ENCODE measurements at regions not wholly inside any gene's neighbourhood (a gene's known extent, or its start where the extent isn't known, plus 50 kb on each side); places are given as distances from the start of the nearest gene placed in this dataset.

DNA sequence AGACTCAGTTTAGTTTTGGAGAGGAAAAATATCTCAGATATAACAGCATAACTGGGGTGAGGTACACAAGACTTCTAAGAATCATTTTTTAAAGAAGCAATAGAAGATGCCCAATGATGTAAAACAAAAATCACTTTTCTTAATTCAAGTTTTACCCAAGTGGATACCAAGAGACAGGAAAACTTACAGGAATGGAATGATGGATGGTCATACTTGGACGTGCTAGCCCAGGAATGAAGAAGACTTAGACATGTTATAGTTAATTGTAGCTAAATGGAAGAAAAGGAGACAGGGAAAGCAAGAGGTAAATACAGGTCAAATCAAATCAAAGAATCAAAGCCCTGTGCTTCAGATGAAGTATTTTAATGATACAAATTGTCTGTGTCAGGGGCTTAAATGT lies 312.7 kb upstream of the KCNJ16 start:
- no peaks in the 10 kb centered on the region for H3K27me3 ChIP-seq
- intact Hi-C loops (cut with DNase I) = no loop called here
- no peaks in the 10 kb centered on the region for H3K36me3 ChIP-seq
- peaks cover 0 to 18% (median 0%) of the 10 kb centered on the region in 4 donors for H3K4me1 ChIP-seq
- ATAC-seq (no peak), DNase-seq (no peak)
- H3K9me3 ChIP-seq = no peaks in the 10 kb centered on the region
- WGBS (ENCODE audit: insufficient coverage, low coverage, low lambda C conversion rate, missing lambda C conversion rate) = 47% methylated on average over 1 of the region's 1 CpG
- H3K4me3 ChIP-seq = no peak overlapping the region
- H3K27ac ChIP-seq = no peak overlapping the region
- TF ChIP-seq, protein P1, sequence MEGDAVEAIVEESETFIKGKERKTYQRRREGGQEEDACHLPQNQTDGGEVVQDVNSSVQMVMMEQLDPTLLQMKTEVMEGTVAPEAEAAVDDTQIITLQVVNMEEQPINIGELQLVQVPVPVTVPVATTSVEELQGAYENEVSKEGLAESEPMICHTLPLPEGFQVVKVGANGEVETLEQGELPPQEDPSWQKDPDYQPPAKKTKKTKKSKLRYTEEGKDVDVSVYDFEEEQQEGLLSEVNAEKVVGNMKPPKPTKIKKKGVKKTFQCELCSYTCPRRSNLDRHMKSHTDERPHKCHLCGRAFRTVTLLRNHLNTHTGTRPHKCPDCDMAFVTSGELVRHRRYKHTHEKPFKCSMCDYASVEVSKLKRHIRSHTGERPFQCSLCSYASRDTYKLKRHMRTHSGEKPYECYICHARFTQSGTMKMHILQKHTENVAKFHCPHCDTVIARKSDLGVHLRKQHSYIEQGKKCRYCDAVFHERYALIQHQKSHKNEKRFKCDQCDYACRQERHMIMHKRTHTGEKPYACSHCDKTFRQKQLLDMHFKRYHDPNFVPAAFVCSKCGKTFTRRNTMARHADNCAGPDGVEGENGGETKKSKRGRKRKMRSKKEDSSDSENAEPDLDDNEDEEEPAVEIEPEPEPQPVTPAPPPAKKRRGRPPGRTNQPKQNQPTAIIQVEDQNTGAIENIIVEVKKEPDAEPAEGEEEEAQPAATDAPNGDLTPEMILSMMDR (IDR thresholded peaks at IDR 0.05) = no peak
- TF ChIP-seq POLR2A (IDR thresholded peaks at IDR 0.05) = no peak

DNA sequence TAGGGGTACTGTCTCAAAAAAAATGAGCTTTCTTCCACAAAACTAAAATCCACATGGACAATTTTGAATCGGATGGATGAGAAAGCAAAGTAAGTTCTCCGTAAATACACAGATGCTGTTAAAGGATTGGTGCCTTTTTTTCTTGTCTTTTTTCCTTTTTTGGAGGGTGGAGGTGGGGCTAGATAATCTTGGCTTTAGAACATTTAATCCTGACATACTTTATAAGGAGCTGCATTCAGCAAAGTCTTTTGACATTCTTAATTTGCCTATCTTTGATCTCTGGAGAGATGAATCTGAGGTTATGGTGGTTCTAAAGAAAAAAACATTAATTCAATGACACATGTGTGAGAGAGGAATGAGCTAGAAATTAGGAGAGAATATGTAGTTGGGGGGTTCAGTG lies 312.3 kb upstream of the KCNJ16 start:
- TF ChIP-seq POLR2A (IDR thresholded peaks at IDR 0.05) = no peak
- TF ChIP-seq, protein P1 (IDR thresholded peaks at IDR 0.05) = no peak
- H3K9me3 ChIP-seq = no peaks in the 10 kb centered on the region
- no peak overlapping the region for H3K4me3 ChIP-seq
- intact Hi-C loops (cut with DNase I) = no loop called here
- ATAC-seq (no peak), DNase-seq (no peak)
- no peaks in the 10 kb centered on the region for H3K27me3 ChIP-seq
- H3K4me1 ChIP-seq = peaks cover 0 to 18% (median 0%) of the 10 kb centered on the region in 4 donors
- H3K27ac ChIP-seq = no peak overlapping the region
- no peaks in the 10 kb centered on the region for H3K36me3 ChIP-seq
- WGBS (ENCODE audit: insufficient coverage, low coverage, low lambda C conversion rate, missing lambda C conversion rate) = 89% methylated on average over 2 of the region's 2 CpGs

DNA sequence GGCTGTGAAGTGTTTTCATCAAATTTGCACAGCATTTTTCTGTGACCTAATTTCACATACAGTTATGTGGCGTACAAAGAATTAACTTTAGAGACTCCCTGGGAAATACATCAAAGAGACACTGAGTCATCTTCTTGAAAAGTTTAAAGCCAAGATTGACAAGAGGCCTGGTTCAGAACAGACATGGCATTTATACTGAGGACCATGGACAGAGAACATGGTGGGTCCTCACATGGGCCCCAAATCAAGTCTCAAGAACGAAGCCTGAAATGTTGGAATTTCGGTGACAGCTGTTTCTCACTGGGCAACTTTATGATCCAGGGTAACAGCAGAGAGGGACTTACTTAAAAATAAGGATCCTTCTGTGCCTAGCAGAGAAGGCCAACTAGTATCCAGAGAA lies 311.5 kb upstream of the KCNJ16 start:
- DNase-seq (no peak), ATAC-seq (peak in 1 of 4 donors; percentile 30)
- WGBS (ENCODE audit: insufficient coverage, low coverage, low lambda C conversion rate, missing lambda C conversion rate) = 84% methylated on average over 3 of the region's 3 CpGs

GRCh38 chr17:69764146-69764545 lies 310.9 kb upstream of the KCNJ16 start:
- H3K4me1 ChIP-seq = peaks cover 0 to 18% (median 0%) of the 10 kb centered on the region in 4 donors
- no peaks in the 10 kb centered on the region for H3K36me3 ChIP-seq
- 36% methylated on average over 1 of the region's 1 CpG for WGBS (ENCODE audit: insufficient coverage, low coverage, low lambda C conversion rate, missing lambda C conversion rate)
- H3K27me3 ChIP-seq = no peaks in the 10 kb centered on the region
- DNase-seq (no peak), ATAC-seq (peak in 2 of 4 donors; percentile 52 to 68)
- intact Hi-C loops (cut with DNase I) = no loop called here
- no peak overlapping the region for H3K4me3 ChIP-seq
- no peaks in the 10 kb centered on the region for H3K9me3 ChIP-seq
- no peak for TF ChIP-seq POLR2A (IDR thresholded peaks at IDR 0.05)
- TF ChIP-seq, protein P1 (IDR thresholded peaks at IDR 0.05) = no peak
- no peak overlapping the region for H3K27ac ChIP-seq

More for the DNA sequence above, 311.5 kb upstream of the KCNJ16 start:
- Histone ChIP-seq H3K4me3 (no peak overlapping the region), H3K9me3 (no peaks in the 10 kb centered on the region), H3K27ac (no peak overlapping the region), H3K27me3 (no peaks in the 10 kb centered on the region), H3K36me3 (no peaks in the 10 kb centered on the region), H3K4me1 (peaks cover 0 to 18% (median 0%) of the 10 kb centered on the region in 4 donors)
- no peak for TF ChIP-seq POLR2A (IDR thresholded peaks at IDR 0.05)
- TF ChIP-seq, protein P1 (IDR thresholded peaks at IDR 0.05) = no peak
- intact Hi-C loops (cut with DNase I) = no loop called here

DNA sequence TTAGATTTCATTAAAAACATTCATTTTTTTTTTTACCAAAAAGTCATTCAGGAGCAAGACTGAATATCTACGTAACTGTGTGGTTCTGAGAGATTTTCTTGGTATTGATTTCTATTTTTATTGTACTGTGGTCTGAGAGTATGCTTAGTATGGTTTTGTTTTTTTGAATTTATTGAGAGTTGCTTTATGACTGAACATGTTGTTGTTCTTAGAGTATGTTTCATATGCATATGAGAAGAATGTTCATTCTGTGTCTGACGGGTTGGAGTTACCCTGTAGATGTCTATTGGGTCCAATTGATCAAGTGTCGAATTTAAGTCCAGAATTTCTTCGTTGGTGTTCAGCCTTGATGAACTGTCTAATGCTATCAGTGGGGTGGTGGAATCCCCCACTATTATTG lies 306.0 kb upstream of the KCNJ16 start:
- intact Hi-C loops (cut with DNase I) = no loop called here
- WGBS (ENCODE audit: insufficient coverage, low coverage, low lambda C conversion rate, missing lambda C conversion rate) = 70% methylated on average over 4 of the region's 4 CpGs
- Histone ChIP-seq H3K4me3 (no peak overlapping the region), H3K27me3 (no peaks in the 10 kb centered on the region), H3K36me3 (no peaks in the 10 kb centered on the region), H3K9me3 (no peaks in the 10 kb centered on the region), H3K4me1 (peaks cover 0 to 7% (median 0%) of the 10 kb centered on the region in 4 donors), H3K27ac (no peak overlapping the region)
- ATAC-seq (no peak), DNase-seq (no peak)
- TF ChIP-seq, protein P1 (IDR thresholded peaks at IDR 0.05) = no peak
- TF ChIP-seq POLR2A (IDR thresholded peaks at IDR 0.05) = no peak
